ENCODE measurements at regions not wholly inside any gene's neighbourhood (a gene's known extent, or its start where the extent isn't known, plus 50 kb on each side); places are given as distances from the start of the nearest gene placed in this dataset.
A peak's percentile ranks its signal among the peaks of the same experiment; 100 is the strongest.

DNA sequence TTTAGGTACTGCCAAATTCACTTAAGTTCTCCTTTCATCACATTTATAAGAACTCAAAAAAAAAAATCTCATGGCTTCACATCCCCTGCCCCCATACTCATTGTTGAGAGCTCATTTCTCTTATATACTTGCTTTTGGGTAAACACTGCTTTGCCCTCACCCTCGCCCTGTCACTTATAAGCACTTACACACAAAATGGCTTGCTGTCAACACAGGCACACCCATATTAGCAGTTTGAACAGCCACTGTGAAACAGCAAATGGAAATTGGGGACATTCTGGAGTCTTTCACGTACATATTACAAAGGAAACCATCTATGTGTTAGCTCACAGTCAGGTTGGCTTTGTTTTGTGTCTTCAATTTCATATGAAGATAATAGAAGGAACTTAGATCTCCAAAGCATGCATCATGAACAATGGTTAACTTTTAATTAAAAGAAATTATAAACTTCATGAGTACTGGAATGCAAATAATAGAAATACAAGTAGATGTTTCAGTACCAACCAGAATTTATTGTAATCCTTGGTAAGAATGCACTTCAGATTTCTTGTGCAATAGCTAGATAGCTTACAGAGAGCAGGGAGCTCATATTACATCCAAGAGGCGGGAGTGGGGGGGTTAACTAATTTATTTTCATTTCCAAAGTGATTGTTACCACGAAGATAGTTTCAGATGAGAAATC is 272.2 kb downstream of the ALG10B start:
- Histone ChIP-seq H3K4me3 (ENCODE audit: low read length) (no peak overlapping the region), H2AFZ (ENCODE audit: low read length) (no peak overlapping the region), H3K36me3 (ENCODE audit: low read depth, low read length) (no peaks in the 10 kb centered on the region), H3F3A (ENCODE audit: low read length, unreplicated experiment) (no peaks in the 10 kb centered on the region), H3K79me2 (ENCODE audit: low read length) (no peaks in the 10 kb centered on the region), H3K27ac (ENCODE audit: low read length) (no peak overlapping the region), H3K9me2 (replicated peaks; ENCODE audit: low read length) (no peaks in the 10 kb centered on the region), H3K4me1 (ENCODE audit: insufficient read depth, low read length) (peaks cover 30% of the 10 kb centered on the region), H3K27me3 (ENCODE audit: low read length) (no peaks in the 10 kb centered on the region), H3K4me2 (ENCODE audit: low read length) (no peak overlapping the region), H3K9ac (ENCODE audit: low read length) (no peak overlapping the region), H3K9me3 (ENCODE audit: low read length) (no peaks in the 10 kb centered on the region), H4K20me1 (ENCODE audit: low read length) (no peaks in the 10 kb centered on the region)
- no peak for TF ChIP-seq EZH2phosphoT487 (IDR thresholded peaks at IDR 0.05; ENCODE audit: borderline replicate concordance, low read length)
- no peak for TF ChIP-seq CTCF (conservative IDR thresholded peaks at IDR 0.05; ENCODE audit: low read depth, low read length)
- TF ChIP-seq EZH2 (IDR thresholded peaks at IDR 0.05; ENCODE audit: low read length, unreplicated experiment) = no peak
- ChIA-PET CTCF (no interaction called here), POLR2A (ENCODE audit: unreplicated experiment) (no interaction called here)
- no peak for ATAC-seq
- intact Hi-C loops (cut with micrococcal nuclease) = loop anchor here (10.0 kb wide), 1 partner anchor 56 kb away; no protein-coding TSS in a partner anchor
- BruUV-seq (replicated peaks) = no TSS peak
- no peak for DNase-seq

GRCh38 chr12:38589306-38589632 is 272.7 kb downstream of the ALG10B start:
- Histone ChIP-seq H3K9ac (ENCODE audit: low read length) (no peak overlapping the region), H3K36me3 (ENCODE audit: low read depth, low read length) (no peaks in the 10 kb centered on the region), H3K4me2 (ENCODE audit: low read length) (no peak overlapping the region), H3F3A (ENCODE audit: low read length, unreplicated experiment) (no peaks in the 10 kb centered on the region), H3K79me2 (ENCODE audit: low read length) (no peaks in the 10 kb centered on the region), H3K4me1 (ENCODE audit: insufficient read depth, low read length) (peaks cover 30% of the 10 kb centered on the region), H3K9me3 (ENCODE audit: low read length) (no peaks in the 10 kb centered on the region), H4K20me1 (ENCODE audit: low read length) (no peaks in the 10 kb centered on the region), H3K4me3 (ENCODE audit: low read length) (no peak overlapping the region), H3K27ac (ENCODE audit: low read length) (no peak overlapping the region), H3K9me2 (replicated peaks; ENCODE audit: low read length) (no peaks in the 10 kb centered on the region), H3K27me3 (ENCODE audit: low read length) (no peaks in the 10 kb centered on the region), H2AFZ (ENCODE audit: low read length) (no peak overlapping the region)
- DNase-seq (no peak), ATAC-seq (no peak)
- no TSS peak for BruUV-seq (replicated peaks)
- POLR2A ChIA-PET (ENCODE audit: unreplicated experiment) = no interaction called here
- intact Hi-C loops (cut with micrococcal nuclease) = loop anchor here (10.0 kb wide), 1 partner anchor 56 kb away; no protein-coding TSS in a partner anchor
- CTCF ChIA-PET = no interaction called here
- TF ChIP-seq CTCF (conservative IDR thresholded peaks at IDR 0.05; ENCODE audit: low read depth, low read length) = no peak
- no peak for TF ChIP-seq EZH2 (IDR thresholded peaks at IDR 0.05; ENCODE audit: low read length, unreplicated experiment)
- no peak for TF ChIP-seq EZH2phosphoT487 (IDR thresholded peaks at IDR 0.05; ENCODE audit: borderline replicate concordance, low read length)

GRCh38 chr12:38601949-38602348 is 285.4 kb downstream of the ALG10B start:
- H3F3A ChIP-seq (ENCODE audit: low read length, unreplicated experiment) = no peaks in the 10 kb centered on the region
- intact Hi-C loops (cut with micrococcal nuclease) = loop anchor here (5.0 to 10.0 kb wide), 6 partner anchors 50 to 503 kb away; no protein-coding TSS in a partner anchor
- peaks cover 3% of the 10 kb centered on the region; the same call in 1 of the 2 replicates for H3K36me3 ChIP-seq (ENCODE audit: low read depth, low read length)
- peaks cover 14% of the 10 kb centered on the region for H3K4me1 ChIP-seq (ENCODE audit: insufficient read depth, low read length)
- 0 out of 2 replicates have a peak, but pooled peaks cover 3% of the 10 kb centered on the region for H3K9me2 ChIP-seq (replicated peaks; ENCODE audit: low read length)
- no peak overlapping the region for H2AFZ ChIP-seq (ENCODE audit: low read length)
- ChIA-PET CTCF (no interaction called here), POLR2A (ENCODE audit: unreplicated experiment) (interaction anchor here (0.6 kb wide), 1 partner anchor 303 kb away, joined by 6 read pairs; no protein-coding TSS in a partner anchor)
- no TSS peak for BruUV-seq (replicated peaks)
- H3K4me2 ChIP-seq (ENCODE audit: low read length) = peak overlapping the region; percentile 25; the same call in 1 of the 2 replicates
- H3K79me2 ChIP-seq (ENCODE audit: low read length) = no peaks in the 10 kb centered on the region
- DNase-seq (peak; percentile 82), ATAC-seq (peak; percentile 97)
- TF ChIP-seq CTCF (conservative IDR thresholded peaks at IDR 0.05; ENCODE audit: low read depth, low read length) (no peak), EZH2 (IDR thresholded peaks at IDR 0.05; ENCODE audit: low read length, unreplicated experiment) (no peak), EZH2phosphoT487 (IDR thresholded peaks at IDR 0.05; ENCODE audit: borderline replicate concordance, low read length) (no peak)
- H3K4me3 ChIP-seq (ENCODE audit: low read length) = no peak overlapping the region
- no peaks in the 10 kb centered on the region for H4K20me1 ChIP-seq (ENCODE audit: low read length)
- no peaks in the 10 kb centered on the region for H3K27me3 ChIP-seq (ENCODE audit: low read length)
- H3K9me3 ChIP-seq (ENCODE audit: low read length) = peaks cover 12% of the 10 kb centered on the region; the same call in 1 of the 2 replicates
- H3K27ac ChIP-seq (ENCODE audit: low read length) = peak overlapping the region; percentile 17; the same call in 1 of the 2 replicates
- H3K9ac ChIP-seq (ENCODE audit: low read length) = no peak overlapping the region
